ENCODE measurements at regions not wholly inside any gene's neighbourhood (a gene's known extent, or its start where the extent isn't known, plus 50 kb on each side); places are given as distances from the start of the nearest gene placed in this dataset.

DNA sequence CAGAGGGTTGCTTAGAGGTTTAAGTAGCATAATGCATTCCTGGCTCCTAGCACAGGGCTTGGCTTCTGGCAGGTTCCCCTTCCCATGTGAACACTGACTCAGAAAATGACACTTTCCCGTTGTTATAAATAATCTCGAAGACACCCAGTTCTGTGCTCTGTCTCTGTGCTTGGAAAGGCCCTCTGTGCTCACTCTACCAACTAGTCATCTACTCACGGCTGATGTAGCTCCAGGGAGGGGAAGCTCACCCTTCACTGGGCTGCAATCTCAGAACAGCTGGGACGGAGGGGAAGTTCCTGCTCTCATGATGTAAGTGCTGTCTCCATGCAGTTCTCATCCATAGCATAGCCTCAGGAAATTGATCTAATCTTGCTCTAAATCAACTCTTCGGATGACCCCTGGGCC, 230.5 kb upstream of the ASIC2 start:
- ATAC-seq, result no peak
- TF ChIP-seq ZNF70 (CRISPR knock-in tag; IDR thresholded peaks at IDR 0.05) (no peak), OSR1 (CRISPR knock-in tag; IDR thresholded peaks at IDR 0.05) (no peak), SNAI2 (CRISPR knock-in tag; IDR thresholded peaks at IDR 0.05) (no peak), GLIS3 (CRISPR knock-in tag; IDR thresholded peaks at IDR 0.05) (no peak), RARB (CRISPR knock-in tag; IDR thresholded peaks at IDR 0.05) (no peak), ESRRG (CRISPR knock-in tag; IDR thresholded peaks at IDR 0.05) (no peak), ZFP30 (CRISPR knock-in tag; IDR thresholded peaks at IDR 0.05) (no peak), ZC3H10 (CRISPR knock-in tag; IDR thresholded peaks at IDR 0.05) (no peak), CSDC2 (CRISPR knock-in tag; IDR thresholded peaks at IDR 0.05) (no peak), BACH2 (CRISPR knock-in tag; IDR thresholded peaks at IDR 0.05; ENCODE audit: borderline replicate concordance) (no peak)
- TF ChIP-seq, protein P1, sequence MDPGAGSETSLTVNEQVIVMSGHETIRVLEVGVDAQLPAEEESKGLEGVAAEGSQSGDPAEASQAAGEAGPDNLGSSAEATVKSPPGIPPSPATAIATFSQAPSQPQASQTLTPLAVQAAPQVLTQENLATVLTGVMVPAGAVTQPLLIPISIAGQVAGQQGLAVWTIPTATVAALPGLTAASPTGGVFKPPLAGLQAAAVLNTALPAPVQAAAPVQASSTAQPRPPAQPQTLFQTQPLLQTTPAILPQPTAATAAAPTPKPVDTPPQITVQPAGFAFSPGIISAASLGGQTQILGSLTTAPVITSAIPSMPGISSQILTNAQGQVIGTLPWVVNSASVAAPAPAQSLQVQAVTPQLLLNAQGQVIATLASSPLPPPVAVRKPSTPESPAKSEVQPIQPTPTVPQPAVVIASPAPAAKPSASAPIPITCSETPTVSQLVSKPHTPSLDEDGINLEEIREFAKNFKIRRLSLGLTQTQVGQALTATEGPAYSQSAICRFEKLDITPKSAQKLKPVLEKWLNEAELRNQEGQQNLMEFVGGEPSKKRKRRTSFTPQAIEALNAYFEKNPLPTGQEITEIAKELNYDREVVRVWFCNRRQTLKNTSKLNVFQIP (CRISPR knock-in tag; IDR thresholded peaks at IDR 0.05; ENCODE audit: borderline replicate concordance, low read depth), result no peak
- TF ChIP-seq, protein P2, sequence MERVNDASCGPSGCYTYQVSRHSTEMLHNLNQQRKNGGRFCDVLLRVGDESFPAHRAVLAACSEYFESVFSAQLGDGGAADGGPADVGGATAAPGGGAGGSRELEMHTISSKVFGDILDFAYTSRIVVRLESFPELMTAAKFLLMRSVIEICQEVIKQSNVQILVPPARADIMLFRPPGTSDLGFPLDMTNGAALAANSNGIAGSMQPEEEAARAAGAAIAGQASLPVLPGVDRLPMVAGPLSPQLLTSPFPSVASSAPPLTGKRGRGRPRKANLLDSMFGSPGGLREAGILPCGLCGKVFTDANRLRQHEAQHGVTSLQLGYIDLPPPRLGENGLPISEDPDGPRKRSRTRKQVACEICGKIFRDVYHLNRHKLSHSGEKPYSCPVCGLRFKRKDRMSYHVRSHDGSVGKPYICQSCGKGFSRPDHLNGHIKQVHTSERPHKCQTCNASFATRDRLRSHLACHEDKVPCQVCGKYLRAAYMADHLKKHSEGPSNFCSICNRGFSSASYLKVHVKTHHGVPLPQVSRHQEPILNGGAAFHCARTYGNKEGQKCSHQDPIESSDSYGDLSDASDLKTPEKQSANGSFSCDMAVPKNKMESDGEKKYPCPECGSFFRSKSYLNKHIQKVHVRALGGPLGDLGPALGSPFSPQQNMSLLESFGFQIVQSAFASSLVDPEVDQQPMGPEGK (CRISPR knock-in tag; IDR thresholded peaks at IDR 0.05; ENCODE audit: borderline replicate concordance), result no peak

DNA sequence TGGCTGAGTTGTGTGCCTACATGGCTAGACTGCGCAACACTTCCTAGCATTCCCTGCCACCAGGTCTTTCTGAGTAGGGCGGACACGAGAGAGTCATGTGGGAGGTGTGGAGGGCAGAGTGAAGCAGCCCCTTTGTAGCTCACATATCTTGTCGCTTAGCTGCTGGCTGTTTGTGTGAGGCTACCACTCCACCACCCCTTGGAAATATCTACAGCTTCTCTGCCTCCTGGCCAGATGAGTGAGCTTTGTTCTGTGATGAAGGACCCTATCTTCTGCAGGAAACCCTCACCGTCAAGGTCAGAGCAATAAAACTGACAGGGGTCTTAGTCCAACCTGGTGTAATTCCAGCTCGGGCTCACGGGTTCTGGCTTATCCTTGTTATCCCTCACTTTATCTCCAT, 232.1 kb upstream of the ASIC2 start:
- TF ChIP-seq, protein P1 (CRISPR knock-in tag; IDR thresholded peaks at IDR 0.05; ENCODE audit: borderline replicate concordance, low read depth), result no peak
- no peak for ATAC-seq

DNA sequence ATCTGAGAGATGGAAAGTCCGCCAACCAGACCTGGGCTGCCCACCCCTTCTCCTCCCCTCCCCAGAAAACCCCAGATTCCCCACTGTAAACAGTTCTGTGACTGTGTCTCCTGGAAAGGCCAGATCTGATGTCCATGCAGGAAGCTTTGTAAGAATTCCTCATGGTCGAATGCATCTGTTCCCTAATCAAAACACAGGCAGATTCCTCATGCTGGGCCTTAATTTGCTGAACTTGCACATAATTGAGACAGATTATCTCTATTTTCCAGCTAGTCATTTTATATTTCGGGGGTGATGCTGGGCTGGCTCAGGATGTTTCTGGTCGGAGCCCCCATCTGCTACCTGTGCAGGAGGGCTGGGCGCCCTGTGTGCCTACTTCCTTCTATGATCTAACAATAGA, 233.6 kb upstream of the ASIC2 start:
- TF ChIP-seq ARNTL (CRISPR knock-in tag; IDR thresholded peaks at IDR 0.05; ENCODE audit: borderline replicate concordance, low read depth), result no peak
- TF ChIP-seq, protein P2 (CRISPR knock-in tag; IDR thresholded peaks at IDR 0.05; ENCODE audit: borderline replicate concordance), result no peak
- no peak for TF ChIP-seq TOX (CRISPR knock-in tag; IDR thresholded peaks at IDR 0.05; ENCODE audit: borderline replicate concordance)
- TF ChIP-seq, protein P3, sequence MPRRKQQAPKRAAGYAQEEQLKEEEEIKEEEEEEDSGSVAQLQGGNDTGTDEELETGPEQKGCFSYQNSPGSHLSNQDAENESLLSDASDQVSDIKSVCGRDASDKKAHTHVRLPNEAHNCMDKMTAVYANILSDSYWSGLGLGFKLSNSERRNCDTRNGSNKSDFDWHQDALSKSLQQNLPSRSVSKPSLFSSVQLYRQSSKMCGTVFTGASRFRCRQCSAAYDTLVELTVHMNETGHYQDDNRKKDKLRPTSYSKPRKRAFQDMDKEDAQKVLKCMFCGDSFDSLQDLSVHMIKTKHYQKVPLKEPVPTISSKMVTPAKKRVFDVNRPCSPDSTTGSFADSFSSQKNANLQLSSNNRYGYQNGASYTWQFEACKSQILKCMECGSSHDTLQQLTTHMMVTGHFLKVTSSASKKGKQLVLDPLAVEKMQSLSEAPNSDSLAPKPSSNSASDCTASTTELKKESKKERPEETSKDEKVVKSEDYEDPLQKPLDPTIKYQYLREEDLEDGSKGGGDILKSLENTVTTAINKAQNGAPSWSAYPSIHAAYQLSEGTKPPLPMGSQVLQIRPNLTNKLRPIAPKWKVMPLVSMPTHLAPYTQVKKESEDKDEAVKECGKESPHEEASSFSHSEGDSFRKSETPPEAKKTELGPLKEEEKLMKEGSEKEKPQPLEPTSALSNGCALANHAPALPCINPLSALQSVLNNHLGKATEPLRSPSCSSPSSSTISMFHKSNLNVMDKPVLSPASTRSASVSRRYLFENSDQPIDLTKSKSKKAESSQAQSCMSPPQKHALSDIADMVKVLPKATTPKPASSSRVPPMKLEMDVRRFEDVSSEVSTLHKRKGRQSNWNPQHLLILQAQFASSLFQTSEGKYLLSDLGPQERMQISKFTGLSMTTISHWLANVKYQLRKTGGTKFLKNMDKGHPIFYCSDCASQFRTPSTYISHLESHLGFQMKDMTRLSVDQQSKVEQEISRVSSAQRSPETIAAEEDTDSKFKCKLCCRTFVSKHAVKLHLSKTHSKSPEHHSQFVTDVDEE (CRISPR knock-in tag; IDR thresholded peaks at IDR 0.05), result no peak
- no peak for ATAC-seq

DNA sequence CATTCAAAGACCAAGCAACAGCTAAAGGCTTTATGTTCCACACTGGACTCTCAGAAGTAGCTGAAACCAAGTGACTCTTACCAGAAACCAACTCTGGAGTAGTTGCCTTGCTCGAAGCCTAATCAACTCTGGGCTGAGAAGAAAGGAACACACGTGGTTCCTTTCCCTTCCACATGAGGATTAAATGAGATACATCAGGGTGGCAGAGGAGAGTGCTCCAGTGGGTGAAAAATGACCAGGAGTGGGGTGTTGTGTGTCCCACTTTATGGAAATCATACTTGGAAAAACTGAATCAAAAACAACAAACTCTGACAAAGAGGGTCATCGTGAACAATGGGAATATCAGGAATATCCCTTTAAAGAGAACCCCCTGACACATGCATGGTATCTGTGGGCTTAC, 234.2 kb upstream of the ASIC2 start:
- ATAC-seq, result no peak
- TF ChIP-seq ISL1 (CRISPR knock-in tag; IDR thresholded peaks at IDR 0.05) (no peak), OSR1 (CRISPR knock-in tag; IDR thresholded peaks at IDR 0.05) (no peak), ZNF70 (CRISPR knock-in tag; IDR thresholded peaks at IDR 0.05) (no peak), ESRRG (CRISPR knock-in tag; IDR thresholded peaks at IDR 0.05) (no peak), GLIS3 (CRISPR knock-in tag; IDR thresholded peaks at IDR 0.05) (no peak)
- TF ChIP-seq, protein P3 (CRISPR knock-in tag; IDR thresholded peaks at IDR 0.05), result no peak
- TF ChIP-seq, protein P2 (CRISPR knock-in tag; IDR thresholded peaks at IDR 0.05; ENCODE audit: borderline replicate concordance), result no peak
- TF ChIP-seq, protein P4, sequence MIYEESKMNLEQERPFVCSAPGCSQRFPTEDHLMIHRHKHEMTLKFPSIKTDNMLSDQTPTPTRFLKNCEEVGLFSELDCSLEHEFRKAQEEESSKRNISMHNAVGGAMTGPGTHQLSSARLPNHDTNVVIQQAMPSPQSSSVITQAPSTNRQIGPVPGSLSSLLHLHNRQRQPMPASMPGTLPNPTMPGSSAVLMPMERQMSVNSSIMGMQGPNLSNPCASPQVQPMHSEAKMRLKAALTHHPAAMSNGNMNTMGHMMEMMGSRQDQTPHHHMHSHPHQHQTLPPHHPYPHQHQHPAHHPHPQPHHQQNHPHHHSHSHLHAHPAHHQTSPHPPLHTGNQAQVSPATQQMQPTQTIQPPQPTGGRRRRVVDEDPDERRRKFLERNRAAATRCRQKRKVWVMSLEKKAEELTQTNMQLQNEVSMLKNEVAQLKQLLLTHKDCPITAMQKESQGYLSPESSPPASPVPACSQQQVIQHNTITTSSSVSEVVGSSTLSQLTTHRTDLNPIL (CRISPR knock-in tag; IDR thresholded peaks at IDR 0.05; ENCODE audit: low read depth), result no peak
